ENCODE measurements at regions not wholly inside any gene's neighbourhood (a gene's known extent, or its start where the extent isn't known, plus 50 kb on each side); places are given as distances from the start of the nearest gene placed in this dataset.
"Not testable (repeated sequence)": the region's sequence is repeated elsewhere in the genome, so short reads cannot be mapped to it uniquely, and the experiment has no call there.

DNA sequence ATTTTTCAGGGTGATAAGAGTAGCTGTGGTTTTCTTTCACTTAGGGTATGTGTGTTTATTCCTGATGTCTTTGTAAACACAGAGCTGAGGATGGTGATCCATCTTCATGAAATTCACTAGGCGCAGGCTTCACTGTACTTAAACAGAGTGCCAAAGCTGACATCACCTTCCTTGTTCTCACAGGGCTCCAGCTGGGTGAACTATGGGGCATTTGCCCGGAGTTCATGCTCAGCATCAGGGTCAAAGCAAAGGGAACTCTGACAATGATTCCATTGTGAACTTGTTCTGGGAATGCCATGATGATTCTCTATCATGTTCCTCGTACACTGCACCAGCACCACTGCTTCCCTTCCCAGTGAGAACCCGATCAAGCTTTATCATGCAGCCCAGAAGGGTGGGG, 184.8 kb upstream of the P2RY1 start:
- Histone ChIP-seq H3K36me3 (ENCODE audit: low read depth) (no peaks in the 10 kb centered on the region), H3K27me3 (ENCODE audit: insufficient read depth, poor library complexity, severe bottlenecking) (no peaks in the 10 kb centered on the region), H3K9me3 (ENCODE audit: severe bottlenecking) (no peaks in the 10 kb centered on the region), H3K27ac (ENCODE audit: poor library complexity, severe bottlenecking) (no peak overlapping the region), H3K4me3 (ENCODE audit: severe bottlenecking) (no peak overlapping the region), H3K4me1 (ENCODE audit: insufficient read depth, poor library complexity, severe bottlenecking) (no peaks in the 10 kb centered on the region)
- ATAC-seq (ENCODE audit: low read depth) (no peak), DNase-seq (ENCODE audit: low spot score) (no peak)
- TF ChIP-seq, protein P1, sequence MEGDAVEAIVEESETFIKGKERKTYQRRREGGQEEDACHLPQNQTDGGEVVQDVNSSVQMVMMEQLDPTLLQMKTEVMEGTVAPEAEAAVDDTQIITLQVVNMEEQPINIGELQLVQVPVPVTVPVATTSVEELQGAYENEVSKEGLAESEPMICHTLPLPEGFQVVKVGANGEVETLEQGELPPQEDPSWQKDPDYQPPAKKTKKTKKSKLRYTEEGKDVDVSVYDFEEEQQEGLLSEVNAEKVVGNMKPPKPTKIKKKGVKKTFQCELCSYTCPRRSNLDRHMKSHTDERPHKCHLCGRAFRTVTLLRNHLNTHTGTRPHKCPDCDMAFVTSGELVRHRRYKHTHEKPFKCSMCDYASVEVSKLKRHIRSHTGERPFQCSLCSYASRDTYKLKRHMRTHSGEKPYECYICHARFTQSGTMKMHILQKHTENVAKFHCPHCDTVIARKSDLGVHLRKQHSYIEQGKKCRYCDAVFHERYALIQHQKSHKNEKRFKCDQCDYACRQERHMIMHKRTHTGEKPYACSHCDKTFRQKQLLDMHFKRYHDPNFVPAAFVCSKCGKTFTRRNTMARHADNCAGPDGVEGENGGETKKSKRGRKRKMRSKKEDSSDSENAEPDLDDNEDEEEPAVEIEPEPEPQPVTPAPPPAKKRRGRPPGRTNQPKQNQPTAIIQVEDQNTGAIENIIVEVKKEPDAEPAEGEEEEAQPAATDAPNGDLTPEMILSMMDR (IDR thresholded peaks at IDR 0.05; ENCODE audit: poor library complexity, severe bottlenecking): no peak

DNA sequence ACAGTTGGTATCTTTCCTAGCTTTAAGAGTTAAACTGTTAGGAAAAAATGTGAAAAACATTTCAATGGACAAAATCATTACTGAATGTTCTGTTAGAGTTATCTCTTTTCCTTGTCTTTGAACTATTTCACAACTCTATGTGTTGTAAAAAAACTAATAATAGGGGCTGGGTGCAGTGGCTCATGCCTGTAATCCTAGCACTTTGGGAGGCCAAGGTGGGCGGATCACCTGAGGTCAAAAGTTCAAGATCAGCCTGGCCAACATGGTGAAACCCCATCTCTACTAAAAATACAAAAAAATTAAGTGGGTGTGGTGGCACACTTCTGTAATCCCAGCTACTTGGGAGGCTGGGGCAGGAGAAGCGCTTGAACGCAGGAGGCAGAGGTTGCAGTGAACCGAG, 184.0 kb upstream of the P2RY1 start:
- H3K27ac ChIP-seq (ENCODE audit: poor library complexity, severe bottlenecking); DNase-seq (ENCODE audit: low spot score); H3K4me1 ChIP-seq (ENCODE audit: insufficient read depth, poor library complexity, severe bottlenecking); H3K36me3 ChIP-seq (ENCODE audit: low read depth); ATAC-seq (ENCODE audit: low read depth); H3K27me3 ChIP-seq (ENCODE audit: insufficient read depth, poor library complexity, severe bottlenecking); H3K9me3 ChIP-seq (ENCODE audit: severe bottlenecking); H3K4me3 ChIP-seq (ENCODE audit: severe bottlenecking): not testable (repeated sequence)

DNA sequence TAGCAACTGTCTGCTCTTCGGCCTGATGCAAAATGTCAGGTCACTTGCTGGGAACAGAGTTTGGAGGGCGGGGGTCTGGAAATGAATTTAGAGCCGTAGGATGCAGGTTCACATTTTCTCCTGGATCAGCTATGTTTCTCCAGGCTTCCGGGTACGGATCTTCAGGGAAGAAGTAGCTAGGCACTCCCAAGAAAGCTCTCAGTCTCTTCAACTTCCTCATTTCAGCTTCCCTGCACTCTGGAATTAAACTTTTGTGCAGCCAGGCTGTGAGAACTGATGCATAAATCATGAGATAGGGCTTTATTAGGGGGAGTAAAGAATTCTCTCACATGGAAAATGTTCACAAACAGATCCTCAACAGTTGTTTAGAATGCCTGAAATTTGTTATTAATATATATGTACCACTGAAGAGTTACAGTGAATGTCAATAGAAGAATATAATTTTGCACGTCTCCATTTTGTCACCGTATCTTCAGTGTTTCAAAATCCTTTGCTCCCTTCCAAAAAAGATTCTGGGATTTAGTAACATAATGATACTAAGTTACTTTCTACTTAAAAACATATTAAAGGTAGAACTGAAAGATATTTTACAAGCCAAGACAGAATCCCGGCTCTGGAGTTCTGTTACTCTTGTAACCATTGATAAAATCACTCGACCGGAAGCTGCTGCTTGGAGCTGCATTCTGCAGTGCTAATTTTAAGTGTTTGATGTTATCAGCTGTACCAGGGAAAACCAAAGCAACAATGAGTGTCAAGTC, 178.5 kb upstream of the P2RY1 start:
- TF ChIP-seq, protein P1 (IDR thresholded peaks at IDR 0.05; ENCODE audit: poor library complexity, severe bottlenecking): no peak
- ATAC-seq (ENCODE audit: low read depth): no peak
- Histone ChIP-seq H3K4me1 (ENCODE audit: insufficient read depth, poor library complexity, severe bottlenecking) (no peaks in the 10 kb centered on the region), H3K27me3 (ENCODE audit: insufficient read depth, poor library complexity, severe bottlenecking) (no peaks in the 10 kb centered on the region), H3K27ac (ENCODE audit: poor library complexity, severe bottlenecking) (no peak overlapping the region), H3K4me3 (ENCODE audit: severe bottlenecking) (no peak overlapping the region), H3K36me3 (ENCODE audit: low read depth) (no peaks in the 10 kb centered on the region), H3K9me3 (ENCODE audit: severe bottlenecking) (no peaks in the 10 kb centered on the region)
- no peak for DNase-seq (ENCODE audit: low spot score)

DNA sequence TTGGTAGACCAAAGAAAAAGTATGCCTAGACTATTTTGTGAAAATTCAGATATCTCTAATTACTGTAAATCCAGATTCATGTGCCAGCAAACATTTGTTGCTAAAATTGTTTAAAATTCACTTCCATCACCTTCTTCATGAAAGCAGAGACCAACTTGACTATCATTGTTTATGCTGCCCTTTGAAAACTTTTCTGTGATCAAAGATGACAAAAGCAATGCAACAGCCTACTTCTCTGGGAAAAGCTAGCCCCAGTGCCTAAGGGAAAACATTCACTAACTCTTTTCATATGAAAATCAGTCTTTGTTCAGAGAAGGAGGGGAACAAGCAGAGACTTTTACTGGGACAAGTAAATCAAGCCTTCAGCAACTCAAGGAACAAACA, 178.0 kb upstream of the P2RY1 start:
- ATAC-seq (ENCODE audit: low read depth) (no peak), DNase-seq (ENCODE audit: low spot score) (no peak)
- no peak overlapping the region for H3K27ac ChIP-seq (ENCODE audit: poor library complexity, severe bottlenecking)
- TF ChIP-seq, protein P1 (IDR thresholded peaks at IDR 0.05; ENCODE audit: poor library complexity, severe bottlenecking): no peak
- no peaks in the 10 kb centered on the region for H3K36me3 ChIP-seq (ENCODE audit: low read depth)
- no peaks in the 10 kb centered on the region for H3K9me3 ChIP-seq (ENCODE audit: severe bottlenecking)
- H3K4me1 ChIP-seq (ENCODE audit: insufficient read depth, poor library complexity, severe bottlenecking): no peaks in the 10 kb centered on the region
- no peaks in the 10 kb centered on the region for H3K27me3 ChIP-seq (ENCODE audit: insufficient read depth, poor library complexity, severe bottlenecking)
- H3K4me3 ChIP-seq (ENCODE audit: severe bottlenecking): no peak overlapping the region

DNA sequence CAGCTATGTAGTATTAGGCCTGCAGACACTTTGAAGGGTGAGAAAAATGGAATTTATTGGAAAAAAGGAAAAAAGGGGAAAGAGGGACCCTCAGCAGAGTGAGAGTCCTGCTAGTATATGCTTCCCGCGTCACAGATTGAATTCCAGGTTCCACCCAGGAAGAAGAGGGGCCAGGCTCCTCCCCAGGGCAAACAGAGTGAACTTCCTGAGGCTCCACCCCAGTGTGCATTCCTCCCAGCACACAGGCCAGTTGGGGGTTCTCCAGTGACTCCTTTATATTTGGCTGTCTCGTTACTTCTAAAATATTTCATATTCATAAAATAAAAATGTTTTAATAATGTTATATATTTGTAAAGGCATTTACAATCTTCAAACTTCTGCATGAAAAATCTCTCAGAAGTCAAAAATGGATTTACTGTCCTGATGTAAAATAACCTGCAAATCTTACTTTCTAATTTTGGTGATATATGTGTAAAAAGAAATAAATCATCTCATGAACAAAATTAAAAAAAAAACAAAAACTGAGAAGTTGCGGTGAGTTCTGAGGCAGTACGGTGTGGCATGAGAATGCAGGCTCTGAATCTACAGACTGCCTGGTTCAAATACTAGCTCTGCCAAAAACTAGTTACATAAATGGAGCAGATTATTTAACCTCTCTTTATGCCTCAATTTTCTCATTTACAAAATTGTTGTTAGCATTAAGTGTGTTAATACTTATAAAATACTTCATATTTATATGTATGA, 175.8 kb upstream of the P2RY1 start:
- H3K9me3 ChIP-seq (ENCODE audit: severe bottlenecking): no peaks in the 10 kb centered on the region
- no peaks in the 10 kb centered on the region for H3K36me3 ChIP-seq (ENCODE audit: low read depth)
- TF ChIP-seq, protein P1 (IDR thresholded peaks at IDR 0.05; ENCODE audit: poor library complexity, severe bottlenecking): no peak
- H3K27ac ChIP-seq (ENCODE audit: poor library complexity, severe bottlenecking): no peak overlapping the region
- ATAC-seq (ENCODE audit: low read depth) (no peak), DNase-seq (ENCODE audit: low spot score) (no peak)
- H3K4me1 ChIP-seq (ENCODE audit: insufficient read depth, poor library complexity, severe bottlenecking): no peaks in the 10 kb centered on the region
- no peaks in the 10 kb centered on the region for H3K27me3 ChIP-seq (ENCODE audit: insufficient read depth, poor library complexity, severe bottlenecking)
- H3K4me3 ChIP-seq (ENCODE audit: severe bottlenecking): no peak overlapping the region
